ENCODE measurements at regions not wholly inside any gene's neighbourhood (a gene's known extent, or its start where the extent isn't known, plus 50 kb on each side); places are given as distances from the start of the nearest gene placed in this dataset.

DNA sequence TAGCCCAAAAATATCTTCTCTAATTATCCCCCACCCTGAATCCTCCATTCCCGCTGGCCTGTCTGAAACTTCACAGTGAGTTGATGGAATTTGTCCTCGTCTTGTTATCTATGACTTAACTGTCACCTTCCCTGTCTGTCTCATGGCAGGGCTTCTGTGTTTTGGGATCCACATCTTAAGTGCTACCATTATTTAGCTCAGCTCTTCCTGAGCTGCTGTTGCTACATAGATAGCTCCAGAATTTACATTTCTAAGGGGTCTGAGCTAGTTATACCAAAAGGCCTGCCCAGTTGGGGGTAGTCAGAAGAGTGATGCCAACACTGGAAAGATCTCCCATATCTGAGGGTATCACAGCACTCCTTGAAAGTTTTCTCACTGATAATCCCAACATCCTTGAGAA is 57.0 kb upstream of the CDKN3 start:
- intact Hi-C loops (cut with DNase I): loop anchor here (10.0 kb wide), 1 partner anchor 165 kb away; no protein-coding TSS in a partner anchor
- TF ChIP-seq POLR2A (IDR thresholded peaks at IDR 0.05) (no peak), POLR2AphosphoS5 (IDR thresholded peaks at IDR 0.05) (no peak), EP300 (IDR thresholded peaks at IDR 0.05) (no peak)
- TF ChIP-seq, protein P1, sequence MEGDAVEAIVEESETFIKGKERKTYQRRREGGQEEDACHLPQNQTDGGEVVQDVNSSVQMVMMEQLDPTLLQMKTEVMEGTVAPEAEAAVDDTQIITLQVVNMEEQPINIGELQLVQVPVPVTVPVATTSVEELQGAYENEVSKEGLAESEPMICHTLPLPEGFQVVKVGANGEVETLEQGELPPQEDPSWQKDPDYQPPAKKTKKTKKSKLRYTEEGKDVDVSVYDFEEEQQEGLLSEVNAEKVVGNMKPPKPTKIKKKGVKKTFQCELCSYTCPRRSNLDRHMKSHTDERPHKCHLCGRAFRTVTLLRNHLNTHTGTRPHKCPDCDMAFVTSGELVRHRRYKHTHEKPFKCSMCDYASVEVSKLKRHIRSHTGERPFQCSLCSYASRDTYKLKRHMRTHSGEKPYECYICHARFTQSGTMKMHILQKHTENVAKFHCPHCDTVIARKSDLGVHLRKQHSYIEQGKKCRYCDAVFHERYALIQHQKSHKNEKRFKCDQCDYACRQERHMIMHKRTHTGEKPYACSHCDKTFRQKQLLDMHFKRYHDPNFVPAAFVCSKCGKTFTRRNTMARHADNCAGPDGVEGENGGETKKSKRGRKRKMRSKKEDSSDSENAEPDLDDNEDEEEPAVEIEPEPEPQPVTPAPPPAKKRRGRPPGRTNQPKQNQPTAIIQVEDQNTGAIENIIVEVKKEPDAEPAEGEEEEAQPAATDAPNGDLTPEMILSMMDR (IDR thresholded peaks at IDR 0.05): no peak
- DNase-seq: no peak
- Histone ChIP-seq H3K27me3 (no peaks in the 10 kb centered on the region), H3K36me3 (no peaks in the 10 kb centered on the region), H3K27ac (no peak overlapping the region), H3K9me3 (no peaks in the 10 kb centered on the region), H3K4me1 (no peaks in the 10 kb centered on the region), H3K4me3 (no peak overlapping the region)
- WGBS, 2 donors: 89 to 90% methylated on average over 2 of the region's 2 CpGs

DNA sequence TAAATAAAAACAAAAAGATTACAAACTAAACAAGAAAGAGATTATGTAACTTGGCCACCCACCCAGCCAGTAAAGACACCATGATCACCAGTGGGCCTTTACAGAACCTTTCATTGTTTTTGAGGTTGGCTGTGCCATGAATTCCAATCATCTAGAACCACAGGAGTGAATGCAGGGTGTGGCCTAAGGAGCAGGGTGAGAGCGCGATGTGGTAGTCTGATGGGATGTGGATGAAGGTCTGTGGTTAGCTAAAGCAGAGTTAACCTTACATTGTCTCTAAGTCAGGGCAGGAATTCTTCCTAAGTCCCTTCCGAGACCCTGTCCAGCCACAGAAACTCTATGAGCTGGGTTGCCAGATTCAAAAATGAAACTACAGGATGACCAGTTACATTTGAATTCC is 54.0 kb upstream of the CDKN3 start:
- WGBS, 2 donors: 74 to 92% methylated on average over 3 of the region's 3 CpGs
- H3K9me3 ChIP-seq: no peaks in the 10 kb centered on the region
- TF ChIP-seq, protein P1 (IDR thresholded peaks at IDR 0.05): no peak
- TF ChIP-seq EP300 (IDR thresholded peaks at IDR 0.05): no peak
- TF ChIP-seq POLR2A (IDR thresholded peaks at IDR 0.05): no peak
- TF ChIP-seq POLR2AphosphoS5 (IDR thresholded peaks at IDR 0.05): no peak
- H3K36me3 ChIP-seq: no peaks in the 10 kb centered on the region
- no peak overlapping the region for H3K27ac ChIP-seq
- H3K4me1 ChIP-seq: no peaks in the 10 kb centered on the region
- no peaks in the 10 kb centered on the region for H3K27me3 ChIP-seq
- intact Hi-C loops (cut with DNase I): loop anchor here (10.0 kb wide), 1 partner anchor 168 kb away; no protein-coding TSS in a partner anchor
- no peak overlapping the region for H3K4me3 ChIP-seq
- no peak for DNase-seq

DNA sequence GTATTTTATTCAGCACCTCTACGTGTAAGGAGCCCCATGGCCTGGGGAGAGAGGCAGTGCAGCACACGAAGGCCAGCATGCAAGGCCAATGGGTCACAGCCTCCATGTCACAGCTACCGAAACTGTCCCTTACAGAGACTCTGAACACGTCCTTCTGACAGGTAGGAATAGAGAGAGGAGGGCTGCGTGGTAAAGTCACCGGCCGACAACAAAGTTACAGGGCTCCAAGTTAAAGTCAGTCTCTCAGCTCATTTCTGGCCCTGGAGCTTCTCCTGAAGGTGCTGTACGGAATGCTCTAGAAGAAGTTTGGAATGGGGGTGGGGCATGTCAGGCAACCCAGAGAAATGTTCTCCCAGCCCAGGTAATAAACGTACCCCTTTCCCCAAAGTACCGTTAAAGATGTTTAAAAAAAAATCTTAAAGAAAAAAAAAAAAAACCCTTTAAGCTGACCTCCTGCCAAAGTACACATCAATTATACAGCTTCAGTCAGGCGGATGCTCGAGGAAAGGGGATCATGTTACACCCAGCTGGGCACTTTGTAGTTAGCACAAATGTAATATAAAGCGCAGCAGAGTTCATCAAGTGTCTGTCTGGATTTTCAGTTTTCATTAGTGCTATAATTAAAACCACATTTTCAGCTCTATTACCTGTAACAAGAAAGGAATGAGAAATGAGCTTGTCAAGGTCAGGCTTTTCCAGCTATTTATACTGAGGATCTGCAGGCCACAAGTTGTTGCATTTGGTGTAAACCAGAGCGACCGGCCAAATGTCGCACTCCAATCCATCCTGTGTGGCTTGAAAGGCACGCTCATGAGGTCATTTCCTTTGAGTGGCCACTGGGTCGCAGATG is 53.3 kb upstream of the CDKN3 start:
- H3K36me3 ChIP-seq: no peaks in the 10 kb centered on the region
- no peaks in the 10 kb centered on the region for H3K9me3 ChIP-seq
- no peak overlapping the region for H3K27ac ChIP-seq
- intact Hi-C loops (cut with DNase I): loop anchor here (10.0 kb wide), 1 partner anchor 169 kb away; no protein-coding TSS in a partner anchor
- WGBS, 2 donors: 35 to 72% methylated on average over 18 of the region's 18 CpGs
- no peaks in the 10 kb centered on the region for H3K27me3 ChIP-seq
- no peaks in the 10 kb centered on the region for H3K4me1 ChIP-seq
- no peak overlapping the region for H3K4me3 ChIP-seq
- TF ChIP-seq POLR2AphosphoS5 (IDR thresholded peaks at IDR 0.05): no peak
- no peak for TF ChIP-seq POLR2A (IDR thresholded peaks at IDR 0.05)
- TF ChIP-seq, protein P1 (IDR thresholded peaks at IDR 0.05): no peak
- TF ChIP-seq EP300 (IDR thresholded peaks at IDR 0.05): no peak
- DNase-seq: no peak

DNA sequence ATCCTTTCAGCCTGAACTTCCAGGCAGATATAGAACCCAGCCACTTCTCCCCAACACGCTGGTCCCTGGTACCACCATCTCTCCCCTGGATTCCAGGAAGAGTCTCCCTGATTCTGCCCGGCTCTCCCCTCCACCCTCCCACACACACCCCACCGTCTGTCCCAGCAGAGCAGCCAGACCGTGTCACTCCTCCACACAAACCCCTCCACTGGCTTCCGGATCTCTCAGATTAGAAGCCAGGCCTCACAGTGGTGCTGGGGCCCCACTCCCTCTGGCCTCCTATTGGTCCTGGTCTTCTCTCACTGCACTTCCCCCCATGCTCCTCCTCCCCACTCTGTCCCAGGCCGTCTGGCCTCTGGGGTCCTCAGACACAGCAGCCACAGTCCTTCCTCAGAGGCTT is 52.4 kb upstream of the CDKN3 start:
- WGBS, 2 donors: 58 to 74% methylated on average over 6 of the region's 6 CpGs

More for the DNA sequence above, 52.4 kb upstream of the CDKN3 start:
- H3K4me1 ChIP-seq: no peaks in the 10 kb centered on the region
- H3K4me3 ChIP-seq: no peak overlapping the region
- no peak overlapping the region for H3K27ac ChIP-seq
- no peak for TF ChIP-seq EP300 (IDR thresholded peaks at IDR 0.05)
- TF ChIP-seq POLR2AphosphoS5 (IDR thresholded peaks at IDR 0.05): no peak
- TF ChIP-seq POLR2A (IDR thresholded peaks at IDR 0.05): no peak
- TF ChIP-seq, protein P1 (IDR thresholded peaks at IDR 0.05): no peak
- intact Hi-C loops (cut with DNase I): loop anchor here (10.0 kb wide), 1 partner anchor 170 kb away; no protein-coding TSS in a partner anchor
- H3K36me3 ChIP-seq: no peaks in the 10 kb centered on the region
- DNase-seq: no peak
- H3K9me3 ChIP-seq: no peaks in the 10 kb centered on the region
- no peaks in the 10 kb centered on the region for H3K27me3 ChIP-seq
